Activated naive CD8-positive, alpha-beta T cell (primary cell): ENCODE measurements at regions not wholly inside any gene's neighbourhood (a gene's known extent, or its start where the extent isn't known, plus 50 kb on each side); places are given as distances from the start of the nearest gene placed in this dataset.
"Not testable (repeated sequence)": the region's sequence is repeated elsewhere in the genome, so short reads cannot be mapped to it uniquely, and the experiment has no call there.

ENCODE experiments used
- H3K27ac Mint-ChIP-seq: one replicate; pipeline ENCODE4 v1.8.0; 2021; ENCODE audit warnings: mixed read lengths
- H3K27me3 Mint-ChIP-seq: one replicate; pipeline ENCODE4 v1.8.0; 2021; ENCODE audit warnings: mixed read lengths
- H3K36me3 Mint-ChIP-seq: one replicate; pipeline ENCODE4 v1.8.0; 2021; ENCODE audit warnings: mixed read lengths
- H3K4me1 Mint-ChIP-seq: one replicate; pipeline ENCODE4 v1.8.0; 2021; ENCODE audit warnings: low read depth, mixed read lengths
- H3K4me3 Mint-ChIP-seq: one replicate; pipeline ENCODE4 v1.8.0; 2021; ENCODE audit warnings: mild to moderate bottlenecking, mixed read lengths
- H3K9me3 Mint-ChIP-seq: one replicate; pipeline ENCODE4 v1.8.0; 2021; ENCODE audit warnings: low read depth, mixed read lengths

- H3K36me3 Mint-ChIP-seq, result no peaks in the 10 kb centered on the region
- H3K4me3 Mint-ChIP-seq, result no peak overlapping the region
- no peaks in the 10 kb centered on the region for H3K27me3 Mint-ChIP-seq
- H3K27ac Mint-ChIP-seq, result no peak overlapping the region
- no peaks in the 10 kb centered on the region for H3K9me3 Mint-ChIP-seq
- H3K4me1 Mint-ChIP-seq, result no peaks in the 10 kb centered on the region
Measured at GRCh38 chr14:22378181-22378580, 210.8 kb downstream of the DAD1 start.

GRCh38 chr14:22375321-22375930, 213.6 kb downstream of the DAD1 start:
- H3K4me1 Mint-ChIP-seq, result no peaks in the 10 kb centered on the region
- H3K9me3 Mint-ChIP-seq, result no peaks in the 10 kb centered on the region
- no peaks in the 10 kb centered on the region for H3K36me3 Mint-ChIP-seq
- H3K4me3 Mint-ChIP-seq, result no peak overlapping the region
- H3K27me3 Mint-ChIP-seq, result no peaks in the 10 kb centered on the region
- no peak overlapping the region for H3K27ac Mint-ChIP-seq

- no peaks in the 10 kb centered on the region for H3K4me1 Mint-ChIP-seq
- no peak overlapping the region for H3K27ac Mint-ChIP-seq
- H3K36me3 Mint-ChIP-seq, result no peaks in the 10 kb centered on the region
- H3K27me3 Mint-ChIP-seq, result no peaks in the 10 kb centered on the region
- H3K4me3 Mint-ChIP-seq, result no peak overlapping the region
- H3K9me3 Mint-ChIP-seq, result no peaks in the 10 kb centered on the region
Measured at GRCh38 chr14:22370084-22370847, 218.8 kb downstream of the DAD1 start.

- H3K4me1 Mint-ChIP-seq, result no peaks in the 10 kb centered on the region
- H3K36me3 Mint-ChIP-seq, result no peaks in the 10 kb centered on the region
Measured at GRCh38 chr14:22358726-22359125, 230.3 kb downstream of the DAD1 start.

GRCh38 chr14:22349281-22349680, 239.7 kb downstream of the DAD1 start:
- H3K27ac Mint-ChIP-seq, H3K9me3 Mint-ChIP-seq, H3K4me1 Mint-ChIP-seq, H3K4me3 Mint-ChIP-seq, H3K27me3 Mint-ChIP-seq, H3K36me3 Mint-ChIP-seq: not testable (repeated sequence)

More at GRCh38 chr14:22358726-22359125, 230.3 kb downstream of the DAD1 start:
- Mint-ChIP-seq H3K27me3 (no peaks in the 10 kb centered on the region), H3K27ac (no peak overlapping the region), H3K4me3 (no peak overlapping the region), H3K9me3 (no peaks in the 10 kb centered on the region)

- Mint-ChIP-seq H3K4me3 (no peak overlapping the region), H3K9me3 (no peaks in the 10 kb centered on the region), H3K27me3 (no peaks in the 10 kb centered on the region), H3K4me1 (no peaks in the 10 kb centered on the region), H3K36me3 (no peaks in the 10 kb centered on the region), H3K27ac (no peak overlapping the region)
Measured at GRCh38 chr14:22344673-22345072, 244.4 kb downstream of the DAD1 start.

- not testable (repeated sequence) for H3K36me3 Mint-ChIP-seq, H3K4me3 Mint-ChIP-seq, H3K27ac Mint-ChIP-seq, H3K27me3 Mint-ChIP-seq, H3K9me3 Mint-ChIP-seq, H3K4me1 Mint-ChIP-seq
Measured at GRCh38 chr14:22344209-22344608, 244.8 kb downstream of the DAD1 start.

GRCh38 chr14:22341049-22341448, 248.0 kb downstream of the DAD1 start:
- H3K4me3 Mint-ChIP-seq, result no peak overlapping the region

GRCh38 chr14:22338917-22339715, 249.9 kb downstream of the DAD1 start:
- no peak overlapping the region for H3K4me3 Mint-ChIP-seq
- H3K4me1 Mint-ChIP-seq, result no peaks in the 10 kb centered on the region
- H3K9me3 Mint-ChIP-seq, result no peaks in the 10 kb centered on the region
- no peak overlapping the region for H3K27ac Mint-ChIP-seq
- H3K27me3 Mint-ChIP-seq, result no peaks in the 10 kb centered on the region
- H3K36me3 Mint-ChIP-seq, result no peaks in the 10 kb centered on the region

More at GRCh38 chr14:22341049-22341448, 248.0 kb downstream of the DAD1 start:
- H3K4me1 Mint-ChIP-seq, result no peaks in the 10 kb centered on the region
- no peaks in the 10 kb centered on the region for H3K9me3 Mint-ChIP-seq
- no peaks in the 10 kb centered on the region for H3K27me3 Mint-ChIP-seq
- no peak overlapping the region for H3K27ac Mint-ChIP-seq
- H3K36me3 Mint-ChIP-seq, result no peaks in the 10 kb centered on the region

- no peak overlapping the region for H3K4me3 Mint-ChIP-seq
- no peaks in the 10 kb centered on the region for H3K4me1 Mint-ChIP-seq
- H3K36me3 Mint-ChIP-seq, result no peaks in the 10 kb centered on the region
- H3K27me3 Mint-ChIP-seq, result no peaks in the 10 kb centered on the region
- H3K27ac Mint-ChIP-seq, result no peak overlapping the region
- no peaks in the 10 kb centered on the region for H3K9me3 Mint-ChIP-seq
Measured at GRCh38 chr14:22338381-22338780, 250.6 kb downstream of the DAD1 start.

- no peak overlapping the region for H3K4me3 Mint-ChIP-seq
- no peaks in the 10 kb centered on the region for H3K36me3 Mint-ChIP-seq
- H3K9me3 Mint-ChIP-seq, result no peaks in the 10 kb centered on the region
- H3K27me3 Mint-ChIP-seq, result no peaks in the 10 kb centered on the region
- no peak overlapping the region for H3K27ac Mint-ChIP-seq
- no peaks in the 10 kb centered on the region for H3K4me1 Mint-ChIP-seq
Measured at GRCh38 chr14:22337938-22338337, 251.1 kb downstream of the DAD1 start.

GRCh38 chr14:22337521-22337920, 251.5 kb downstream of the DAD1 start:
- H3K4me3 Mint-ChIP-seq, result no peak overlapping the region
- H3K36me3 Mint-ChIP-seq, result no peaks in the 10 kb centered on the region
- H3K9me3 Mint-ChIP-seq, result no peaks in the 10 kb centered on the region
- H3K4me1 Mint-ChIP-seq, result no peaks in the 10 kb centered on the region
- H3K27ac Mint-ChIP-seq, result no peak overlapping the region
- H3K27me3 Mint-ChIP-seq, result no peaks in the 10 kb centered on the region

- H3K27me3 Mint-ChIP-seq, result no peaks in the 10 kb centered on the region
- no peaks in the 10 kb centered on the region for H3K36me3 Mint-ChIP-seq
- H3K4me3 Mint-ChIP-seq, result no peak overlapping the region
- no peak overlapping the region for H3K27ac Mint-ChIP-seq
- H3K4me1 Mint-ChIP-seq, result no peaks in the 10 kb centered on the region
- no peaks in the 10 kb centered on the region for H3K9me3 Mint-ChIP-seq
Measured at GRCh38 chr14:22336031-22336430, 253.0 kb downstream of the DAD1 start.

GRCh38 chr14:22334627-22335026, 254.4 kb downstream of the DAD1 start:
- Mint-ChIP-seq H3K9me3 (no peaks in the 10 kb centered on the region), H3K4me1 (no peaks in the 10 kb centered on the region), H3K4me3 (no peak overlapping the region), H3K27me3 (no peaks in the 10 kb centered on the region), H3K27ac (no peak overlapping the region), H3K36me3 (no peaks in the 10 kb centered on the region)

GRCh38 chr14:22334275-22334577, 254.8 kb downstream of the DAD1 start:
- Mint-ChIP-seq H3K36me3 (no peaks in the 10 kb centered on the region), H3K4me1 (no peaks in the 10 kb centered on the region), H3K27ac (no peak overlapping the region), H3K9me3 (no peaks in the 10 kb centered on the region), H3K27me3 (no peaks in the 10 kb centered on the region), H3K4me3 (no peak overlapping the region)
